UCSD-AML1 (cell line): ENCODE measurements at regions not wholly inside any gene's neighbourhood (a gene's known extent, or its start where the extent isn't known, plus 50 kb on each side); places are given as distances from the start of the nearest gene placed in this dataset.

Source experiments
- DNase-seq: peaks from one replicate; lab custom pipeline; 2025; ENCODE audit not compliant: unreplicated experiment; lab: John Stamatoyannopoulos, UW

DNA sequence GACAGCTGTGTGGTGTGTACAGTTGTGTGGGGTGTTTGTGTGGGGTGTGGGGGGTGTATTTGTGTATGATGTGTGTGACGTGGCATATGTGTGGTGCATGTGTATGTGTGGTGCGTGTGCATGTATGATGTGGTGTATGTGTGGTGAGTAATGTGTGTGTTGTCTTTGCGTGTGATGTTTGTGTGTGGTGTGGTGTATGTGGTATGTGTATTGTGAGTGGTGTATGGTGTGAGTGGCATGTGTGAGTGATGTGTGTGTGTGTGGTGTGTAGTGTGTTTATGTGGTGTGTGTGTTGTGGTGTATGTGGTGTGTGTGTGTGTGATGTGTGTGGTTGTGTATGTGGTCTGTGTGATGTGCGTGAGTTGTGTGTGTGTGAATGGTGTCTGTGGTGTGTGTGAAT lies 191.1 kb downstream of the MELK start:
- DNase-seq = no peak

GRCh38 chr9:36764364-36765076 lies 191.8 kb downstream of the MELK start:
- DNase-seq = no peak

- no peak for DNase-seq
Measured at GRCh38 chr9:36765077-36765390, 192.3 kb downstream of the MELK start.

GRCh38 chr9:36765468-36766341 lies 193.0 kb downstream of the MELK start:
- peak; percentile 88 for DNase-seq

DNA sequence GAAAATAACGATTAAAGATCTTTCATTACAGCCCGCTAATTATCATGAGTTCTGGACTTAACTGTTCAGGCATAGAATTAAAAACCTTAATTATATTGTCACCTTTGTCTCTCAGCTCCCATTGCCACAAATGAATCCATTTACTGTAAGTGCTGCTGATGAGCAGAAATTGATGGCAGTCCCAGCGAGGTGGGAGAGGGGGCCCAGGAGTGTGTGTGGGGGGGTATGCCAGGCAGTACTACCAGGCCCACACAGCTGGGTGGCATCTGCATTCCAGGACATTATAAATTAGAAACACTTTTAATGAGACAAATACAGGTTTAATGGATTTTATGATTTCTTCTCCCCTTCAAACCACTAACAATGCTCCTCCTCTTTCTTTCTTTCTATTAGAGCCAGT lies 196.0 kb downstream of the MELK start:
- no peak for DNase-seq

DNA sequence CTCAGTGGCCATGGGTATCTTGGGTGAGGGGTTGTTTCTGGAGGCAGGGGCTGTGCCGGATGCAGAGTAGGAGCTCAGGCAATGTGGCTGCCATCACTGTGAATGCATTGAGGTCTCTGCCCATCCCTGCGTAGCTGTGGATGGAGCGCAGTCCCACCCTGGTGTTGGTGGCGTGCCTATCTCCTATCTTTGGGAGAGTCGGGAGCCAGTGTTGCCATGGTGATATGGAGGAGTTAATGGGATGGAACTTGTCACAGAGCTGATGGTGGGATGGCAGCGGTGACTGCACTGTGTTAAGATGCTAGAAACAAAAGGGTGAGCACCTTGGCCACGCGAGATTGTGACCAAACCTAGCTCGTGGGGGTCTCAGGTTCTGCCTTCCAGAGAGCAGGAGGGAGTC lies 197.3 kb downstream of the MELK start:
- no peak for DNase-seq

DNA sequence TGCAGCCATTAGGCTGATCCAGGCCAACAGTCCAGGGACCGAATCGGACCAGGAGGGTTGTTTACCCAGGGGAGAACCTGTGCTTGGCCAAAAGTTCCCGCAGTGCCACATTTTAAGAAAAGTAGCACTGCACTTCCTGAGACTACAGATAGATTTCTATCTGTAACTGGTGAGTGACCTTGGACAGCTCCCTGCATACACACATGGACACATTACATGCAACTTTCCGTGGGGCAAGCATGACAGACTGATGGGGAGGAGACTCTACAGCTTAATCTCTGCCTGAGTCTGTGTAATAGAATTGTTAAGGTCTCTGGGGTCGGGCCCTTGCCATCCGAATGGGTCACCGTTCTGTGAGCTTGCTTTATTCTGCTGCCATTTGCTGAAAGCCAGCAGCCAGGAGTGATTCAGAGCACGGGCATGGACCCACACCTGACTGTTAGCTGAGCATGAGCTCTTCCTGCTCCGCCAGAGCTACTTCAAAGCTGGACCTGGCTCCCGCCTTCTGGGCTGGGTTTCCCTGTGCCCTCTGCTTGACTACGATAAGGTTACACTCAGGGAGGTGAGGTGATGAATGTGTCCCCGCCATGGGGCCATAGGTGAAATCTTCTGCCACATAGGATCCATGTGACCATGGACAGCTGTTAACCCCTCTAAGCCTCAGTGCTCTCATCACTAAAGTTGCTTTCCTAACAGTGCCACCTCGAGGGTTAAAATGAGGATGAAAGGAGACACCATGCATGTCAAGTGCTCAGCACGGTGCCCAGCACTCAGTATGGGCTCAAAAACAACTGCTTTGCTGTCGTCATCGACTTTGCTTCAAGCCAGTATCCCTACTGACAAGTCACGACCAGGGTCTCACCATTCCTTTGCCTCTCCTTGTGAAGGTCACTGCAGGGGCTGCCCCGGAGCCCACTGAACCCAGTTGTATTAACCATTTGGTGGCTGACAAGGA lies 200.0 kb downstream of the MELK start:
- no peak for DNase-seq

GRCh38 chr9:36778682-36779081 lies 206.0 kb downstream of the MELK start:
- no peak for DNase-seq

GRCh38 chr9:36779582-36779981 lies 206.9 kb downstream of the MELK start:
- no peak for DNase-seq

- DNase-seq = peak; percentile 21
Measured at GRCh38 chr9:36780186-36780585, 207.5 kb downstream of the MELK start.

- DNase-seq = peak; percentile 22
Measured at GRCh38 chr9:36781533-36781932, 208.8 kb downstream of the MELK start.
